Activated CD8-positive, alpha-beta memory T cell treated with anti-CD3 and anti-CD28 coated beads for 48 hours (primary cell): ENCODE measurements at regions not wholly inside any gene's neighbourhood (a gene's known extent, or its start where the extent isn't known, plus 50 kb on each side); places are given as distances from the start of the nearest gene placed in this dataset.

Source experiments
- DNase-seq, 3 experiments: peaks; one replicate each; pipeline ENCODE4 v3.0.0-alpha.2; 2020; ENCODE audit warnings: low read depth in 2 of 3, low spot score in 2 of 3

GRCh38 chr5:1948111-1948510, 65.4 kb upstream of the IRX4 start:
- DNase-seq: no peak

GRCh38 chr5:1946776-1947175, 64.1 kb upstream of the IRX4 start:
- DNase-seq: no peak

DNA sequence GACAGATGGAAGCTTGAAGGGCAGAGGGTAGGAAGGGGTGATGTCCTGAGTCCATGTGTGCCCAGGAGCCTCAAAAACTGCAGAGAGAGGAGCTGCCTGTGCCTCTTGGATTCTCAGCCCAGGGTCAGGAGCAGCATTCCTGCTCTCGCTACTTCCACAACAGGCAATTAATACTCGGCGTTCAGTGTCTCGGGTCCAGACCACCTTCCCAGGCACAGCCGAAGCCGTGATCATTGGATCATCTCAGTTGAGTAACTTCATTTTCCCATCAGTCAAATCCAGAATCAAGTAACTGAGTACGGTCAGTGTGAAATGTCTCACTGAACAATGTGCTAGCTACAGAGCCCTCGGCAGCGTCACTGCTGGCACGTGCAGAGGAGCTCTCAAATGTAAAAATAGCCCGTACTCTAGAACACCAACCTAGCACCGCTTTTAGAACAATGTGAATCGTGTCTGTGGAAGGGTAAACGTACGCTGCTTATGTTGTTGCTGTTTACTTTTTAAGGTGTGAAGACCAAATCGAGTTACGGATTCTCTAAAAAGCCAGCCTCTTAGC, 63.5 kb upstream of the IRX4 start:
- no peak for DNase-seq

DNA sequence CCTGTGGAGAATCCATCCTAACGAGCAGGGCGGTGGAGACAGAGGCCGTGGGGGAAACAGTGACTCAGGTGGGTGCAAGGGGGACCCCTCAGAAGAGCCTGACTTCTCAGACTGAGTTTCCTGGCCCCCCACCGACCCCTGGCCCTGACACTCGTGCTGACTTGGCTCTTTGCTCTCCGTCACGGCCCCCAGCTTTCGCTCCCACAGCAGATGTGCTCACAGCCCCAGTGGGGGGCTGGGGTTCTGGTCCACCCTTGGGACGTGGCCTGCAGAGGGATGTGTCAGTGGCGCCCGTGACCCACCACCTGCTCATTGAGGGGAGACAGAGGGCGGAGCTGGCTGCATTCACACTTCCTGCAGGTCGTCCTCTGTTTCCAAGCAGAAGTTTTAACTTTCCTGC, 62.9 kb upstream of the IRX4 start:
- no peak for DNase-seq

- DNase-seq: no peak
These were observed 61.7 kb upstream of the IRX4 start for GRCh38 chr5:1944408-1944807.

DNA sequence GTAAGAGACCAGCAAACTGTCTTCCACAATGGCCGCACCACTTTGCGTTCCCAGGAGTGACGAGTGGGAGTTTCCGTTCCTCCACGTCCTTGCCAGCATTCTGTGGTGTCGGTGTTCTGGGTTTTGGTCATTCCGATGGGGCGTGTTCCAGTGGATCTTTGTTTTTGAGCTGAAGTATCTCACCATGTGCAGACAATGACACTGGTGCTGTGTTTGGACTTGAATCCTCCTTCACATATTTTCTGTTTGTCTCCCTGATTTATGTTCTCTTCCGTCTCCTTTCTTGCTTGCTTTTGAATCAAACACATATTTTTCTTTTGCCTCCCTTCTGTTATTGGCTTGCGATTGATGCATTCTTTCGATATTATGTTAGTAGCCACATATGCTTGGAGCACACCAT, 60.8 kb upstream of the IRX4 start:
- no peak for DNase-seq

DNA sequence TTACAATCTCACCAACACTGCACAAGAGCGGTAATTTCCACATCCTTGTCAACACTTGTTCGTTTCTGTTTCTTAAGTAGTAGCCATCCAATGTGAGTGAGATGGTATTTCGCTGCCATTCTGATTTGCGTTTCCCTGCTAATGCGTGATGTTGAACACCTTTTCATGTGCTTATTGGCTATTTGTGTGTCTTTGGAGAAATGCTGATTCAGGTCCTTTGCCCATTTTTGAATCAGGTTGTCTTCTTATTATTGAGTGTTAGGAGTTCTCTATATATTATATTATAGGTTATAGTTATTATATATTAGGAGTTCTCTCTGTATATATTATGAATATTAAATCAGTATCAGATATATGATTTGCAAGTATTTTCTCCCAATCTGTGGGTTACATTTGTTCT, 59.9 kb upstream of the IRX4 start:
- no peak for DNase-seq

- no peak for DNase-seq
These were observed 59.4 kb upstream of the IRX4 start for GRCh38 chr5:1942158-1942557.

GRCh38 chr5:1939256-1939655, 56.5 kb upstream of the IRX4 start:
- DNase-seq: no peak

GRCh38 chr5:1938310-1939000, 55.7 kb upstream of the IRX4 start:
- DNase-seq: no peak

- DNase-seq: no peak
These were observed 54.9 kb upstream of the IRX4 start for GRCh38 chr5:1937590-1937989.

GRCh38 chr5:1936901-1937300, 54.2 kb upstream of the IRX4 start:
- no peak for DNase-seq

DNA sequence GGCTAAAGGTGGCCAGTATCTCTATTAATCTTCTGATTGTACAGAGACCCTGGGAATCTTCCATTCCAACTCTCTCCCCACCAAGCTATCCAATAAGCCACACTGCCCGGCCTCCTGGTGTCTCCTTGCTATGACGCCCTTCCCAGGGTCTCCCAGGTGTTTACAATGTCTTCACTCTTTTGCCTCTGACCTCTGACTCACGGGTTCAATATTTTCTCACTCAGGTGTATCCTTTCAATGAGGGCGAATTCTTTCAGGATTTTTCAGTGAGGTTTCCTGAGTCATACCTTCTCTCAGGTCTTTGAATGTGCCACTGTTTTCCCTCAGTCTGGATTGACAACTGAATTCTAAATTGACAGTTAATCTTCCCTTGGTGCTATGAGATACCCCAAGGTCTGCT, 53.7 kb upstream of the IRX4 start:
- DNase-seq: no peak

GRCh38 chr5:1934801-1935429, 52.2 kb upstream of the IRX4 start:
- DNase-seq: no peak

GRCh38 chr5:1934056-1934394, 51.3 kb upstream of the IRX4 start:
- DNase-seq: no peak

DNA sequence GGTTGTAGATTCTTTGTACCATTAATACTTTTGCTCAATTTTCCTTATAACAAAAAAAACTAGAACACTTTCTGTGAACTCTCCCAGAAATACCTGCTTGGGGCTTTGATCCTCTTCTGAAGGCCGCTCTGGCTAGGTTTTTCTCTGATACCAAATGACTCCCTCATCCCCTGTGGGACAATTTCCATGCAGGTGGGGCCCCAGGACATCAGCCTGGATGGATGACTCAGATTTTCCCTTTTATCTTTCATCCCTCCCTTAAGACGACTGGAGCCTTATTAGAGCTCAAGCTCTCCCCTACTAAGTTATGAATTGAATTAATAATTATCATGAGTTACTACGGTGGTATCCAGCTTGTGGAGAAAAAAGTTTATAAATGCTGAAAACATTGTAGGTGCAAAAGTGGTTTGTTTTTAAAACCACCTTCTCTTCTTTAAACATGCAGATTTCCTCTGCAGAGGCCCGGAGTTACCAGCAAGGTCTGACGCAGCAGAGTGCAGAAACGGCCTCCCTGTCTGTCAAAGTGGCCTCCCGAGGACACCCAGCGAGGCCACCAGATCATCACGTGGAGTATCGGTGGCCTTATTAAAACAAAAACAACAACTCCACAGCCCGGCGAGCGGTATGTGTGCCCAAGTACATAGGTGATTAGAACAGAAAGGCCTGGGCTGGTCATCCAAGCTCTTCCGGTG, 50.8 kb upstream of the IRX4 start:
- no peak for DNase-seq
